BE2C (cell line): ENCODE measurements at regions not wholly inside any gene's neighbourhood (a gene's known extent, or its start where the extent isn't known, plus 50 kb on each side); places are given as distances from the start of the nearest gene placed in this dataset.

Experiments
- DNase-seq: peaks from one replicate; pipeline ENCODE4 v3.0.0-alpha.2; 2020
- H3K27me3 ChIP-seq: fragments of 250-450 bp; sonication (Bioruptor Pico); 2 replicates; pipeline ENCODE4 v1.5.1; 2020; ENCODE audit warnings: mild to moderate bottlenecking
- H3K36me3 ChIP-seq: fragments of 250-450 bp; sonication (Bioruptor Pico); 2 replicates; pipeline ENCODE4 v1.5.1; 2020; ENCODE audit warnings: mild to moderate bottlenecking
- H3K4me1 ChIP-seq: fragments of 250-450 bp; sonication (Bioruptor Pico); 2 replicates; pipeline ENCODE4 v1.5.1; 2020
- H3K4me3 ChIP-seq: 2 replicates; pipeline ENCODE4 v1.5.1; 2011; ENCODE audit warnings: low read depth, low read length
- H3K9me3 ChIP-seq: fragments of 250-450 bp; sonication (Bioruptor Pico); 2 replicates; pipeline ENCODE4 v1.5.1; 2020
- TF ChIP-seq, protein P1 (sequence below): IDR thresholded peaks from 2 replicates; pipeline ENCODE4 v1.5.1; 2012; ENCODE audit warnings: mild to moderate bottlenecking, low read depth, low read length

- H3K4me3 ChIP-seq: no peak overlapping the region
- H3K9me3 ChIP-seq: no peaks in the 10 kb centered on the region
- TF ChIP-seq, protein P1, sequence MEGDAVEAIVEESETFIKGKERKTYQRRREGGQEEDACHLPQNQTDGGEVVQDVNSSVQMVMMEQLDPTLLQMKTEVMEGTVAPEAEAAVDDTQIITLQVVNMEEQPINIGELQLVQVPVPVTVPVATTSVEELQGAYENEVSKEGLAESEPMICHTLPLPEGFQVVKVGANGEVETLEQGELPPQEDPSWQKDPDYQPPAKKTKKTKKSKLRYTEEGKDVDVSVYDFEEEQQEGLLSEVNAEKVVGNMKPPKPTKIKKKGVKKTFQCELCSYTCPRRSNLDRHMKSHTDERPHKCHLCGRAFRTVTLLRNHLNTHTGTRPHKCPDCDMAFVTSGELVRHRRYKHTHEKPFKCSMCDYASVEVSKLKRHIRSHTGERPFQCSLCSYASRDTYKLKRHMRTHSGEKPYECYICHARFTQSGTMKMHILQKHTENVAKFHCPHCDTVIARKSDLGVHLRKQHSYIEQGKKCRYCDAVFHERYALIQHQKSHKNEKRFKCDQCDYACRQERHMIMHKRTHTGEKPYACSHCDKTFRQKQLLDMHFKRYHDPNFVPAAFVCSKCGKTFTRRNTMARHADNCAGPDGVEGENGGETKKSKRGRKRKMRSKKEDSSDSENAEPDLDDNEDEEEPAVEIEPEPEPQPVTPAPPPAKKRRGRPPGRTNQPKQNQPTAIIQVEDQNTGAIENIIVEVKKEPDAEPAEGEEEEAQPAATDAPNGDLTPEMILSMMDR: no peak
- no peak for DNase-seq
- no peaks in the 10 kb centered on the region for H3K4me1 ChIP-seq
- H3K36me3 ChIP-seq: no peaks in the 10 kb centered on the region
- H3K27me3 ChIP-seq: no peaks in the 10 kb centered on the region
Observed at GRCh38 chr3:65098400-65098799, 410.6 kb upstream of the ADAMTS9 start.

DNA sequence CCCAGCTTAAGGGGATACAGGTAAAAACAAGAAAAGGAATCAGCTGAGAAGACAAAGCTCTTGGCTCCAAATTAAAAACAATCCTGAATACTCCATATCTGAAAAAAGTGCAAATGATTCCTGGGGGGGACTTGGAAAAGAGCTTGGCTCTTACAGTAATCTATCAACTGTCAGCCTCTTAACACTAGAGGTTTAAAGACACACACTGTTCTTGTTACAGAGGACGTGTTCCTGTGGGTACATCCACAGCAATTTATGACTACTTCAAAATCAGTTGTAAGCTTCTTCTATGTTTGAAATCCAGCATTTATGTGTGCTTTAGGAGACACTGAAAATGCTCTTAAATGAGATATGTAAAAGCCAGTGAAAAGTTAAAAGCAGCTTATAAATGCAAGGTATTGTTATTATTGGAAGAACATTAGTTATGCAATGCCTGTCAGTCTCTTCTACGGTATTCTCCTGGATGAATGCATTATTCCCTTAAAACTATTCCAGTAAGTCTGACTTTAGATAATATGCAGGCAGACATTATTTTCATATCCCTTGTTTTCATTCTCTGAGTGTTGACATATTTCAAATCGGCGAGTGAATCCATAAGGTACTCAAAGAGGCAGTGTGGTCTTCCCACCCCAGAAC lies 408.4 kb upstream of the ADAMTS9 start:
- DNase-seq: no peak
- TF ChIP-seq, protein P1: no peak
- H3K36me3 ChIP-seq: no peaks in the 10 kb centered on the region
- H3K27me3 ChIP-seq: no peaks in the 10 kb centered on the region
- H3K4me1 ChIP-seq: no peaks in the 10 kb centered on the region
- no peaks in the 10 kb centered on the region for H3K9me3 ChIP-seq
- no peak overlapping the region for H3K4me3 ChIP-seq

DNA sequence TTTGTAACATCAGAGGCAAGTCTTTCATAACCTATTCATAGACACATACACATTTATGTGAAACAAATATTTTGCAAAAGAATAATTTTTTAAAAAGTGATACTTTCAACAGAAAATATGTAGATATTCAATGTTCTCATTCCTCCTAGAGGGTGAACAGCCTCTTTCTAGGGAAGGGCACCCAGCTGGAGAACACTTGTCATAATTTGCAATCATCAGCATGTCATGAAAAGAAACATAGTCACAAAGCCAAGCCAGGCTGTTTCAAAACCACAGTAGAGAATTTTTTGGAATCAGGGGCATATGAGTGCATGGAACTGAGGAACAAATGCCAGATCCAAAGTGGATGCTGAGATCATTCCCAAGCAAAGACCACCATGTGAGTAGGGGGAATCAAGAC lies 406.9 kb upstream of the ADAMTS9 start:
- H3K9me3 ChIP-seq: no peaks in the 10 kb centered on the region
- no peaks in the 10 kb centered on the region for H3K27me3 ChIP-seq
- DNase-seq: no peak
- no peaks in the 10 kb centered on the region for H3K36me3 ChIP-seq
- no peak overlapping the region for H3K4me3 ChIP-seq
- no peaks in the 10 kb centered on the region for H3K4me1 ChIP-seq
- TF ChIP-seq, protein P1: no peak

GRCh38 chr3:65093641-65094040 lies 405.8 kb upstream of the ADAMTS9 start:
- no peaks in the 10 kb centered on the region for H3K4me1 ChIP-seq
- H3K27me3 ChIP-seq: no peaks in the 10 kb centered on the region
- DNase-seq: no peak
- no peaks in the 10 kb centered on the region for H3K9me3 ChIP-seq
- no peaks in the 10 kb centered on the region for H3K36me3 ChIP-seq
- no peak overlapping the region for H3K4me3 ChIP-seq
- TF ChIP-seq, protein P1: no peak

- H3K4me3 ChIP-seq: no peak overlapping the region
- H3K9me3 ChIP-seq: no peaks in the 10 kb centered on the region
- no peaks in the 10 kb centered on the region for H3K36me3 ChIP-seq
- DNase-seq: no peak
- no peaks in the 10 kb centered on the region for H3K4me1 ChIP-seq
- H3K27me3 ChIP-seq: no peaks in the 10 kb centered on the region
- TF ChIP-seq, protein P1: no peak
Observed at GRCh38 chr3:65091565-65091964, 403.8 kb upstream of the ADAMTS9 start.

DNA sequence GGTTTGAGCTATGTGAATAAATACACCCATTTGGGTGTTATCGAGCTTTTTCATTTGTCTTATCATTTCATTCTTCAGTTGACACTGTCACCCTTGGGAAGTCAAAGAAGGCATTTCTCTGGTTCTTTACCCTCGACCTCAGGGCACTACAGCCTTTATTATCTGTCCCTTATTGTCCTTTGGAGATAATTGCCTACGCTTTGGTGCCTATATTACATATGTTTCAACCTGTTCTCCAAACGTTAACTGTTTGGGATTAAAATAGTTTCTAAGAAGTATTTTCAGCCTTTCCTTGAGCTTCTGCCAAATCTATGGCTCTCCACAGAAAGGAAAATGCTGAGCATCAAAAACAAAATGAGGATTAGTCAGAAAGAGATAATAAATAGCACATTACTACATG lies 395.4 kb upstream of the ADAMTS9 start:
- DNase-seq: no peak
- TF ChIP-seq, protein P1: no peak
- peaks cover 4% of the 10 kb centered on the region; the same call in 1 of the 2 replicates for H3K4me1 ChIP-seq

More for the DNA sequence above, 395.4 kb upstream of the ADAMTS9 start:
- no peaks in the 10 kb centered on the region for H3K36me3 ChIP-seq
- H3K27me3 ChIP-seq: no peaks in the 10 kb centered on the region
- H3K9me3 ChIP-seq: no peaks in the 10 kb centered on the region
- H3K4me3 ChIP-seq: no peak overlapping the region
